ENCODE measurements at regions not wholly inside any gene's neighbourhood (a gene's known extent, or its start where the extent isn't known, plus 50 kb on each side); places are given as distances from the start of the nearest gene placed in this dataset.
"Not testable (repeated sequence)": the region's sequence is repeated elsewhere in the genome, so short reads cannot be mapped to it uniquely, and the experiment has no call there.

GRCh38 chr6:10315034-10315433 lies 99.8 kb downstream of the TFAP2A start:
- no peaks in the 10 kb centered on the region for H3K4me1 ChIP-seq (ENCODE audit: control insufficient read depth, insufficient read depth, low read length)
- no peak overlapping the region for H3K27ac ChIP-seq (ENCODE audit: low read length)
- no peak overlapping the region for H3K4me3 ChIP-seq (ENCODE audit: low read length)
- peaks cover 6% of the 10 kb centered on the region for H3K9me3 ChIP-seq (ENCODE audit: control insufficient read depth, low read depth, low read length)
- DNase-seq: no peak
- WGBS (ENCODE audit: insufficient coverage, low lambda C conversion rate): 29% methylated on average over 2 of the region's 8 CpGs
- H3K27me3 ChIP-seq (ENCODE audit: control insufficient read depth, insufficient read depth, low read length): peaks cover 7% of the 10 kb centered on the region
- no peaks in the 10 kb centered on the region for H3K36me3 ChIP-seq (ENCODE audit: control insufficient read depth, insufficient read depth, low read length)

- no peak overlapping the region for H3K27ac ChIP-seq (ENCODE audit: low read length)
- no peak for DNase-seq
- H3K27me3 ChIP-seq (ENCODE audit: control insufficient read depth, insufficient read depth, low read length): peaks cover 7% of the 10 kb centered on the region
- no peaks in the 10 kb centered on the region for H3K4me1 ChIP-seq (ENCODE audit: control insufficient read depth, insufficient read depth, low read length)
- no peak overlapping the region for H3K4me3 ChIP-seq (ENCODE audit: low read length)
- peaks cover 3% of the 10 kb centered on the region for H3K9me3 ChIP-seq (ENCODE audit: control insufficient read depth, low read depth, low read length)
- 37% methylated on average over 2 of the region's 17 CpGs for WGBS (ENCODE audit: insufficient coverage, low lambda C conversion rate)
- H3K36me3 ChIP-seq (ENCODE audit: control insufficient read depth, insufficient read depth, low read length): no peaks in the 10 kb centered on the region
Observed at GRCh38 chr6:10314163-10314955, 100.5 kb downstream of the TFAP2A start.

GRCh38 chr6:10313799-10314162 lies 101.1 kb downstream of the TFAP2A start:
- Histone ChIP-seq H3K36me3 (ENCODE audit: control insufficient read depth, insufficient read depth, low read length) (no peaks in the 10 kb centered on the region), H3K9me3 (ENCODE audit: control insufficient read depth, low read depth, low read length) (no peaks in the 10 kb centered on the region), H3K4me1 (ENCODE audit: control insufficient read depth, insufficient read depth, low read length) (no peaks in the 10 kb centered on the region), H3K4me3 (ENCODE audit: low read length) (no peak overlapping the region), H3K27me3 (ENCODE audit: control insufficient read depth, insufficient read depth, low read length) (peaks cover 7% of the 10 kb centered on the region), H3K27ac (ENCODE audit: low read length) (no peak overlapping the region)
- DNase-seq: no peak
- no CpG with 5 or more reads among the region's 5 CpGs for WGBS (ENCODE audit: insufficient coverage, low lambda C conversion rate)

GRCh38 chr6:10312445-10312844 lies 102.4 kb downstream of the TFAP2A start:
- DNase-seq: no peak
- no CpG with 5 or more reads among the region's 11 CpGs for WGBS (ENCODE audit: insufficient coverage, low lambda C conversion rate)
- no peak overlapping the region for H3K4me3 ChIP-seq (ENCODE audit: low read length)
- no peaks in the 10 kb centered on the region for H3K4me1 ChIP-seq (ENCODE audit: control insufficient read depth, insufficient read depth, low read length)
- H3K36me3 ChIP-seq (ENCODE audit: control insufficient read depth, insufficient read depth, low read length): no peaks in the 10 kb centered on the region
- peaks cover 7% of the 10 kb centered on the region for H3K27me3 ChIP-seq (ENCODE audit: control insufficient read depth, insufficient read depth, low read length)
- no peak overlapping the region for H3K27ac ChIP-seq (ENCODE audit: low read length)
- H3K9me3 ChIP-seq (ENCODE audit: control insufficient read depth, low read depth, low read length): no peaks in the 10 kb centered on the region

- not testable (repeated sequence) for H3K4me1 ChIP-seq (ENCODE audit: control insufficient read depth, insufficient read depth, low read length); H3K27me3 ChIP-seq (ENCODE audit: control insufficient read depth, insufficient read depth, low read length); H3K27ac ChIP-seq (ENCODE audit: low read length); H3K9me3 ChIP-seq (ENCODE audit: control insufficient read depth, low read depth, low read length); H3K36me3 ChIP-seq (ENCODE audit: control insufficient read depth, insufficient read depth, low read length); DNase-seq; H3K4me3 ChIP-seq (ENCODE audit: low read length)
- no CpG with 5 or more reads among the region's 14 CpGs for WGBS (ENCODE audit: insufficient coverage, low lambda C conversion rate)
Observed at GRCh38 chr6:10311546-10312405, 103.1 kb downstream of the TFAP2A start.

GRCh38 chr6:10310826-10311225 lies 104.0 kb downstream of the TFAP2A start:
- H3K36me3 ChIP-seq (ENCODE audit: control insufficient read depth, insufficient read depth, low read length): no peaks in the 10 kb centered on the region
- no CpG with 5 or more reads among the region's 10 CpGs for whole genome bisulfite sequencing (ENCODE audit: insufficient coverage, low lambda C conversion rate)
- peaks cover 4% of the 10 kb centered on the region for H3K27me3 ChIP-seq (ENCODE audit: control insufficient read depth, insufficient read depth, low read length)
- no peaks in the 10 kb centered on the region for H3K4me1 ChIP-seq (ENCODE audit: control insufficient read depth, insufficient read depth, low read length)
- no peak overlapping the region for H3K4me3 ChIP-seq (ENCODE audit: low read length)
- H3K9me3 ChIP-seq (ENCODE audit: control insufficient read depth, low read depth, low read length): no peaks in the 10 kb centered on the region
- H3K27ac ChIP-seq (ENCODE audit: low read length): no peak overlapping the region
- no peak for DNase-seq

- no CpG with 5 or more reads among the region's 4 CpGs for WGBS (ENCODE audit: insufficient coverage, low lambda C conversion rate)
- H3K27ac ChIP-seq (ENCODE audit: low read length): no peak overlapping the region
- no peaks in the 10 kb centered on the region for H3K9me3 ChIP-seq (ENCODE audit: control insufficient read depth, low read depth, low read length)
- H3K36me3 ChIP-seq (ENCODE audit: control insufficient read depth, insufficient read depth, low read length): no peaks in the 10 kb centered on the region
- H3K4me1 ChIP-seq (ENCODE audit: control insufficient read depth, insufficient read depth, low read length): no peaks in the 10 kb centered on the region
- H3K4me3 ChIP-seq (ENCODE audit: low read length): no peak overlapping the region
- peaks cover 3% of the 10 kb centered on the region for H3K27me3 ChIP-seq (ENCODE audit: control insufficient read depth, insufficient read depth, low read length)
- DNase-seq: no peak
Observed at GRCh38 chr6:10310330-10310653, 104.6 kb downstream of the TFAP2A start.

- 87% methylated on average over 3 of the region's 7 CpGs for WGBS (ENCODE audit: insufficient coverage, low lambda C conversion rate)
- H3K27ac ChIP-seq (ENCODE audit: low read length): no peak overlapping the region
- H3K4me1 ChIP-seq (ENCODE audit: control insufficient read depth, insufficient read depth, low read length): no peaks in the 10 kb centered on the region
- no peaks in the 10 kb centered on the region for H3K9me3 ChIP-seq (ENCODE audit: control insufficient read depth, low read depth, low read length)
- no peaks in the 10 kb centered on the region for H3K27me3 ChIP-seq (ENCODE audit: control insufficient read depth, insufficient read depth, low read length)
- no peak for DNase-seq
- no peak overlapping the region for H3K4me3 ChIP-seq (ENCODE audit: low read length)
- H3K36me3 ChIP-seq (ENCODE audit: control insufficient read depth, insufficient read depth, low read length): no peaks in the 10 kb centered on the region
Observed at GRCh38 chr6:10309457-10310329, 105.2 kb downstream of the TFAP2A start.

- DNase-seq: no peak
- Histone ChIP-seq H3K4me3 (ENCODE audit: low read length) (no peak overlapping the region), H3K36me3 (ENCODE audit: control insufficient read depth, insufficient read depth, low read length) (no peaks in the 10 kb centered on the region), H3K4me1 (ENCODE audit: control insufficient read depth, insufficient read depth, low read length) (no peaks in the 10 kb centered on the region), H3K27ac (ENCODE audit: low read length) (no peak overlapping the region), H3K9me3 (ENCODE audit: control insufficient read depth, low read depth, low read length) (no peaks in the 10 kb centered on the region), H3K27me3 (ENCODE audit: control insufficient read depth, insufficient read depth, low read length) (no peaks in the 10 kb centered on the region)
- WGBS (ENCODE audit: insufficient coverage, low lambda C conversion rate): no CpG with 5 or more reads among the region's 3 CpGs
Observed at GRCh38 chr6:10307476-10307875, 107.4 kb downstream of the TFAP2A start.

GRCh38 chr6:10307028-10307427 lies 107.8 kb downstream of the TFAP2A start:
- no peaks in the 10 kb centered on the region for H3K27me3 ChIP-seq (ENCODE audit: control insufficient read depth, insufficient read depth, low read length)
- 100% methylated on average over 3 of the region's 7 CpGs for WGBS (ENCODE audit: insufficient coverage, low lambda C conversion rate)
- no peak overlapping the region for H3K4me3 ChIP-seq (ENCODE audit: low read length)
- H3K36me3 ChIP-seq (ENCODE audit: control insufficient read depth, insufficient read depth, low read length): no peaks in the 10 kb centered on the region
- no peaks in the 10 kb centered on the region for H3K9me3 ChIP-seq (ENCODE audit: control insufficient read depth, low read depth, low read length)
- H3K4me1 ChIP-seq (ENCODE audit: control insufficient read depth, insufficient read depth, low read length): no peaks in the 10 kb centered on the region
- no peak overlapping the region for H3K27ac ChIP-seq (ENCODE audit: low read length)
- DNase-seq: no peak
